ENCODE measurements at regions not wholly inside any gene's neighbourhood (a gene's known extent, or its start where the extent isn't known, plus 50 kb on each side); places are given as distances from the start of the nearest gene placed in this dataset.

DNA sequence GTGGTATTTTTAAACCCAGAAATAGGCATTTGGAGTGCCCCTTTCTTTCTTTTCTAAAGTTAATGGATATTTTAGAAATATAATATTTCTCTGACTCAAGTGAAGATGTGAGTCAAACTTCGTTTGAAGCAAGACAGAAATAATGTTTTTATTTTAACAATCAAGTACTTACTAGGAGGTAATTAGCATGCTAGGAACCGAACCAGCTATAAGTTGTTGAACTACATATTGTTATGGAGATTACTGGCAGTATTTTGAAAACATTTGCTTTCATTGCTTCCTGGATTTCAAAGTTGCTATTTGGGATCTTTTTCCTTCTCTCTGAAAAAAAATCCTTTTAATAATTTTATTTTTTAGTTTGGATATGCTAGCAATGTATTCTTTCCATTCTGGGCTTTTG lies 225.2 kb downstream of the NEDD1 start:
- Histone ChIP-seq H3K4me3 (replicated peaks in 1 of 3; ENCODE audit: low read depth in 2 of 3, low read length in 3 of 3) (no peak overlapping the region), H3K4me2 (replicated peaks; ENCODE audit: extremely low read depth, low read length, poor library complexity, severe bottlenecking) (no peak overlapping the region), H2AFZ (ENCODE audit: insufficient read depth, low read depth, low read length, poor library complexity, severe bottlenecking) (no peak overlapping the region), H3K27ac (ENCODE audit: low read depth in 1 of 2, low read length in 2 of 2) (no peak overlapping the region), H3K9ac (ENCODE audit: insufficient read depth, low read length, poor library complexity, severe bottlenecking) (no peak overlapping the region), H4K20me1 (ENCODE audit: insufficient read depth, low read length) (no peaks in the 10 kb centered on the region), H3K36me3 (replicated peaks in 1 of 2; ENCODE audit: control insufficient read depth in 1 of 2, insufficient read depth in 2 of 2, low read length in 2 of 2) (no peaks in the 10 kb centered on the region), H3K27me3 (ENCODE audit: control insufficient read depth in 2 of 2, insufficient read depth in 2 of 2, low read length in 2 of 2) (no peaks in the 10 kb centered on the region), H3K79me2 (ENCODE audit: insufficient read depth, low read length) (no peaks in the 10 kb centered on the region), H3K9me3 (replicated peaks in 1 of 2; ENCODE audit: control insufficient read depth in 1 of 2, insufficient read depth in 1 of 2, low read length in 2 of 2) (no peaks in the 10 kb centered on the region), H3K4me1 (ENCODE audit: control insufficient read depth in 1 of 2, insufficient read depth in 2 of 2, low read length in 2 of 2) (no peaks in the 10 kb centered on the region)
- Mint-ChIP-seq H3K9me3 (peaks cover 0 to 1% (median 0%) of the 10 kb centered on the region in 7 donors), H3K27ac (no peak overlapping the region), H3K36me3 (no peaks in the 10 kb centered on the region), H3K4me1 (no peaks in the 10 kb centered on the region), H3K4me3 (no peak overlapping the region), H3K27me3 (ENCODE audit: low read depth in 3 of 3) (peaks cover 0 to 1% (median 0%) of the 10 kb centered on the region in 3 donors)
- intact Hi-C loops (cut with micrococcal nuclease): no loop called here
- no peak for DNase-seq
- no CpG with 5 or more reads among the region's 2 CpGs for WGBS (ENCODE audit: insufficient coverage)
- TF ChIP-seq, protein P1, sequence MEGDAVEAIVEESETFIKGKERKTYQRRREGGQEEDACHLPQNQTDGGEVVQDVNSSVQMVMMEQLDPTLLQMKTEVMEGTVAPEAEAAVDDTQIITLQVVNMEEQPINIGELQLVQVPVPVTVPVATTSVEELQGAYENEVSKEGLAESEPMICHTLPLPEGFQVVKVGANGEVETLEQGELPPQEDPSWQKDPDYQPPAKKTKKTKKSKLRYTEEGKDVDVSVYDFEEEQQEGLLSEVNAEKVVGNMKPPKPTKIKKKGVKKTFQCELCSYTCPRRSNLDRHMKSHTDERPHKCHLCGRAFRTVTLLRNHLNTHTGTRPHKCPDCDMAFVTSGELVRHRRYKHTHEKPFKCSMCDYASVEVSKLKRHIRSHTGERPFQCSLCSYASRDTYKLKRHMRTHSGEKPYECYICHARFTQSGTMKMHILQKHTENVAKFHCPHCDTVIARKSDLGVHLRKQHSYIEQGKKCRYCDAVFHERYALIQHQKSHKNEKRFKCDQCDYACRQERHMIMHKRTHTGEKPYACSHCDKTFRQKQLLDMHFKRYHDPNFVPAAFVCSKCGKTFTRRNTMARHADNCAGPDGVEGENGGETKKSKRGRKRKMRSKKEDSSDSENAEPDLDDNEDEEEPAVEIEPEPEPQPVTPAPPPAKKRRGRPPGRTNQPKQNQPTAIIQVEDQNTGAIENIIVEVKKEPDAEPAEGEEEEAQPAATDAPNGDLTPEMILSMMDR (IDR thresholded peaks at IDR 0.05): no peak

DNA sequence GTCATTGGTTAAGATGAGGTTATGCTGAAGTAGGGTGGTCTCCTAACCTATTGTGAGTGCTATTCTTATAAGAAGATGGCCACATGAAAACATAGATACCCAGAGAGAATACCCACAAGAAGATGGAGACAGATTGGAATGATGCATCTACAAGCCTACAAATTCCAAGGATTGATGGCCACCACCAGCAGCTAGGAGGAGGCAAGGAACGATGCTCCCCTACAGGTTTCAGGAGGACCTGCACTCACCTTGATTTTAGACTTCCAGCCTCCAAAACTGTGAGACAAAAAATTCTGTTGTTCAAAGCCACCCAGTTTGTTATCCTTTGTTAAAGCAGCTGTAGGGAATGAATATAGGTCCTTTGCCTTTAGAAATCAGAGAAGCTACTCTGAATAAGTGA lies 227.4 kb downstream of the NEDD1 start:
- H3K27ac Mint-ChIP-seq: no peak overlapping the region
- Histone ChIP-seq H4K20me1 (ENCODE audit: insufficient read depth, low read length) (no peaks in the 10 kb centered on the region), H3K27ac (ENCODE audit: low read depth in 1 of 2, low read length in 2 of 2) (no peak overlapping the region), H3K79me2 (ENCODE audit: insufficient read depth, low read length) (no peaks in the 10 kb centered on the region), H3K4me3 (replicated peaks in 1 of 3; ENCODE audit: low read depth in 2 of 3, low read length in 3 of 3) (no peak overlapping the region), H2AFZ (ENCODE audit: insufficient read depth, low read depth, low read length, poor library complexity, severe bottlenecking) (no peak overlapping the region), H3K4me1 (ENCODE audit: control insufficient read depth in 1 of 2, insufficient read depth in 2 of 2, low read length in 2 of 2) (no peaks in the 10 kb centered on the region), H3K9me3 (replicated peaks in 1 of 2; ENCODE audit: control insufficient read depth in 1 of 2, insufficient read depth in 1 of 2, low read length in 2 of 2) (no peaks in the 10 kb centered on the region), H3K4me2 (replicated peaks; ENCODE audit: extremely low read depth, low read length, poor library complexity, severe bottlenecking) (no peak overlapping the region), H3K27me3 (ENCODE audit: control insufficient read depth in 2 of 2, insufficient read depth in 2 of 2, low read length in 2 of 2) (no peaks in the 10 kb centered on the region), H3K9ac (ENCODE audit: insufficient read depth, low read length, poor library complexity, severe bottlenecking) (no peak overlapping the region), H3K36me3 (replicated peaks in 1 of 2; ENCODE audit: control insufficient read depth in 1 of 2, insufficient read depth in 2 of 2, low read length in 2 of 2) (no peaks in the 10 kb centered on the region)
- WGBS (ENCODE audit: insufficient coverage): 100% methylated on average over 1 of the region's 1 CpG
- no peak overlapping the region for H3K4me3 Mint-ChIP-seq
- no peaks in the 10 kb centered on the region for H3K27me3 Mint-ChIP-seq (ENCODE audit: low read depth in 3 of 3)
- DNase-seq: no peak
- no peaks in the 10 kb centered on the region for H3K36me3 Mint-ChIP-seq
- H3K4me1 Mint-ChIP-seq: no peaks in the 10 kb centered on the region
- H3K9me3 Mint-ChIP-seq: peaks cover 0 to 1% (median 0%) of the 10 kb centered on the region in 7 donors
- TF ChIP-seq, protein P1 (IDR thresholded peaks at IDR 0.05): no peak
- intact Hi-C loops (cut with micrococcal nuclease): no loop called here
